OCI-LY1 (cell line): ENCODE measurements at regions not wholly inside any gene's neighbourhood (a gene's known extent, or its start where the extent isn't known, plus 50 kb on each side); places are given as distances from the start of the nearest gene placed in this dataset.

ENCODE experiments used
- CTCF ChIP-seq: fragments of 200-600 bp; sonication (generic), shearing (Covaris generic); IDR thresholded peaks from 2 replicates; pipeline ENCODE4 v1.5.1; 2017; ENCODE audit warnings: mild to moderate bottlenecking, antibody characterized with exemption, low read length, moderate library complexity, mixed read lengths
- EZH2 ChIP-seq: fragments of 200-600 bp; sonication (generic), shearing (Covaris generic); IDR thresholded peaks from 2 replicates; pipeline ENCODE4 v1.8.0; 2017; ENCODE audit warnings: borderline replicate concordance, mixed run types, mild to moderate bottlenecking, antibody characterized with exemption, low read length, moderate library complexity, mixed read lengths

GRCh38 chr1:191804311-191804710, 354.0 kb upstream of the RGS18 start:
- TF ChIP-seq CTCF, result no peak
- no peak for TF ChIP-seq EZH2
